BLaER1 (cell line): ENCODE measurements at regions not wholly inside any gene's neighbourhood (a gene's known extent, or its start where the extent isn't known, plus 50 kb on each side); places are given as distances from the start of the nearest gene placed in this dataset.

Experiments
- H3K27ac ChIP-seq: shearing (Covaris generic); formaldehyde crosslinking; 2 replicates; pipeline ENCODE4 v1.8.1; 2022
- H3K27me3 ChIP-seq: shearing (Covaris generic); formaldehyde crosslinking; 2 replicates; pipeline ENCODE4 v1.8.1; 2022
- H3K36me3 ChIP-seq: shearing (Covaris generic); formaldehyde crosslinking; 2 replicates; pipeline ENCODE4 v1.8.1; 2022
- H3K4me1 ChIP-seq: shearing (Covaris generic); formaldehyde crosslinking; 2 replicates; pipeline ENCODE4 v1.8.1; 2022
- H3K4me2 ChIP-seq: shearing (Covaris generic); formaldehyde crosslinking; 2 replicates; pipeline ENCODE4 v1.8.1; 2022
- H3K4me3 ChIP-seq: shearing (Covaris generic); formaldehyde crosslinking; 2 replicates; pipeline ENCODE4 v1.8.1; 2022
- H3K9ac ChIP-seq: shearing (Covaris generic); formaldehyde crosslinking; 2 replicates; pipeline ENCODE4 v1.8.1; 2022
- H3K9me3 ChIP-seq: shearing (Covaris generic); formaldehyde crosslinking; 2 replicates; pipeline ENCODE4 v1.8.1; 2022
- H4K20me1 ChIP-seq: shearing (Covaris generic); formaldehyde crosslinking; 2 replicates; pipeline ENCODE4 v1.8.1; 2022
- Cebpa-rat ChIP-seq: shearing (Covaris generic); IDR thresholded peaks from 2 replicates; pipeline ENCODE4 v1.8.1; 2022

GRCh38 chr22:27615408-27615807 lies 186.1 kb downstream of the MN1 start:
- Histone ChIP-seq H3K4me3 (0 out of 2 replicates have a peak overlapping the region, but pooled peaks have one; percentile 18), H3K9me3 (no peaks in the 10 kb centered on the region), H3K4me2 (peak overlapping the region; percentile 75), H3K4me1 (peaks cover 75% of the 10 kb centered on the region), H3K27me3 (no peaks in the 10 kb centered on the region), H3K9ac (peak overlapping the region; percentile 47; the same call in 1 of the 2 replicates), H4K20me1 (no peaks in the 10 kb centered on the region), H3K27ac (peak overlapping the region; percentile 95), H3K36me3 (no peaks in the 10 kb centered on the region)
- TF ChIP-seq Cebpa-rat = no peak

DNA sequence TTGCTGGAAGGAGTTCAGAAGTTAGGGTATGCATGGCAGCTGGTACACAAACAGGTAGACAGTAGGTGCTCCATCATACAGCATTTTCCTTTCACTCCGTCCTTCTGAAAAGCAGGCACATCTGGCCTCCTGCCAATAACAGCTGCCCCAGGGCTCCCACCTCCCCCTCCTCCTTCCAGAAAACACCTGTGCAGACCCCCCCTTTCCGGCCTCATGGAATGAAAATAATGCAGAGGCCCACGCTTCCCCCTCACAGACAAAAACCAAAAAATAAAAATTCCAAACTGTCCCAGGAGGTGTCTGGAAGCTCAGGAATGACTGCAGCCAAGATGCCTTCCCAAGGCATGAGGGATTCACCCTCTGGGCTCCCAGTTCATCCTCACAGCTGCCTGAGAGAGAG lies 185.5 kb downstream of the MN1 start:
- no peak overlapping the region for H3K4me3 ChIP-seq
- no peaks in the 10 kb centered on the region for H3K36me3 ChIP-seq
- H3K27ac ChIP-seq = peak overlapping the region; percentile 95
- no peaks in the 10 kb centered on the region for H3K27me3 ChIP-seq
- no peak for TF ChIP-seq Cebpa-rat
- peak overlapping the region; percentile 47; the same call in 1 of the 2 replicates for H3K9ac ChIP-seq
- H3K4me1 ChIP-seq = peaks cover 73% of the 10 kb centered on the region
- H3K9me3 ChIP-seq = no peaks in the 10 kb centered on the region
- H3K4me2 ChIP-seq = peak overlapping the region; percentile 75
- H4K20me1 ChIP-seq = no peaks in the 10 kb centered on the region

DNA sequence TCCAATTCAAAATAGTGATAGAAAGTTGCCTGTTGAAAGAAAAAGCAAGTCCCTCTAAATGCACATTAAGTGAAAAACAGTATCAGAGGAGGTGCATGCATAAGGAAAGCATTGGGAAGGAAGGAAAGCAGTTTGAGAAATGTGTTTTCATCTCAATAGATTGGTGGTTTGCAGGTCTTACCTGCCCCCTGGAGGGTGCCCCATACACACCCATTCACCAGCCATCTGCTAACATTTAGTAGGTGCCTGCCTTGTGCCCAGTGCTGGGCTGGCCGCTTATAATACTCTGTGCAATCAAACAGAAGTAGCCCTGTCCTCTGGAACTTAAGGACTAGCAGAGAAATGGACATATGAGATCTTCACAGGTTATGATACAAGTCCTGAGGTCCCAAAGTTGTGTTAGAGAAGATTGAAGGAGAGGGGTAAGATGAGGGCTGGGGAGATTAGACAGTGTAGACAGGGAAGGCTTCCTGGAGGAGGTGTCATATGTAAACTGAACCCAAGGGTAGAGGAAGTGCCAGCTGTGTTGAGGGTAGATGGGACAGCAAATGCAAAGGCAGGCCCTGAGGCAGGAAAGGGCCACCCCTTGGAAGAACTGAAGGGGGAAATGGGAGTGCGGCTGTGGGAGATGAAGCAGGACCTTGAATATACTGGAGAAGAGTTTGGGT lies 184.2 kb downstream of the MN1 start:
- Histone ChIP-seq H3K36me3 (no peaks in the 10 kb centered on the region), H3K27ac (peak overlapping the region; percentile 95; the same call in 1 of the 2 replicates), H3K27me3 (no peaks in the 10 kb centered on the region), H4K20me1 (no peaks in the 10 kb centered on the region), H3K9me3 (no peaks in the 10 kb centered on the region), H3K4me3 (no peak overlapping the region), H3K4me1 (peaks cover 59% of the 10 kb centered on the region), H3K9ac (no peak overlapping the region), H3K4me2 (peak overlapping the region; percentile 75)
- no peak for TF ChIP-seq Cebpa-rat

- H3K4me1 ChIP-seq = peaks cover 27% of the 10 kb centered on the region
- no peaks in the 10 kb centered on the region for H4K20me1 ChIP-seq
- no peaks in the 10 kb centered on the region for H3K27me3 ChIP-seq
- H3K27ac ChIP-seq = no peak overlapping the region
- no peaks in the 10 kb centered on the region for H3K9me3 ChIP-seq
- no peak overlapping the region for H3K4me3 ChIP-seq
- H3K36me3 ChIP-seq = no peaks in the 10 kb centered on the region
- TF ChIP-seq Cebpa-rat = no peak
- no peak overlapping the region for H3K4me2 ChIP-seq
- no peak overlapping the region for H3K9ac ChIP-seq
Measured at GRCh38 chr22:27620367-27621154, 181.0 kb downstream of the MN1 start.

DNA sequence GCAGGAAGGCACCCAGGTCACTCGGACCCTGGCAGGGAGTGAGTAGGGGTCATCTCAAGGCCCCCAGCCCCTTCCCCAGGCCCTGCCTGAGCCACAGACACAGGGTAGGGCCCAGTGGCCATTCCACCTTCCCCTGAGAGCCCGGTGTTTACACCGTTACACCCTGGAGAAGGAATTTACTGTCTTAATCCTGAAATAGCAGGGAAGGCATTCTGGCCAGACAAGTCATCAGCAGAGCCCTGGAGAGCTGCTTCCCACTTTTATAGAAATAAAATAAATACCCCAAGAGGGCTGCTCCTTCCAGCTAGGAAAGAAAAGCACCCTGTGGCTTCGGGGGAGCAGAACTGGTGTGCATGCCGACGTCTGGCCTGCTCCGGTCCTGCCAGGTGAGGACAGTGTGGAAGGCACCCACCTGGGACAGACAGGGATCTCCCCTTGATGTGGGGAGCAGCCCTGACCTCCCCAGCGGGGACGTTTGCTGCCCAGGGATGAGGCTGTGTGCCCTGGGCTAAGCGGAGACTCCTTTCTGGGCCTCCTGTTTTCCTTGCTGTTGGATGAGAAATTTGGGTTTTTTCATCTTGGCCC lies 180.0 kb downstream of the MN1 start:
- no peak overlapping the region for H3K9ac ChIP-seq
- no peak overlapping the region for H3K4me2 ChIP-seq
- no peak overlapping the region for H3K4me3 ChIP-seq
- no peaks in the 10 kb centered on the region for H3K27me3 ChIP-seq
- H3K9me3 ChIP-seq = no peaks in the 10 kb centered on the region
- H3K27ac ChIP-seq = peak overlapping the region; percentile 38; the same call in 1 of the 2 replicates
- H4K20me1 ChIP-seq = no peaks in the 10 kb centered on the region
- H3K36me3 ChIP-seq = no peaks in the 10 kb centered on the region
- TF ChIP-seq Cebpa-rat = no peak
- peaks cover 17% of the 10 kb centered on the region for H3K4me1 ChIP-seq

- Histone ChIP-seq H3K27ac (no peak overlapping the region), H3K4me3 (no peak overlapping the region)
- TF ChIP-seq Cebpa-rat = no peak
Measured at GRCh38 chr22:27624042-27624441, 177.5 kb downstream of the MN1 start.

DNA sequence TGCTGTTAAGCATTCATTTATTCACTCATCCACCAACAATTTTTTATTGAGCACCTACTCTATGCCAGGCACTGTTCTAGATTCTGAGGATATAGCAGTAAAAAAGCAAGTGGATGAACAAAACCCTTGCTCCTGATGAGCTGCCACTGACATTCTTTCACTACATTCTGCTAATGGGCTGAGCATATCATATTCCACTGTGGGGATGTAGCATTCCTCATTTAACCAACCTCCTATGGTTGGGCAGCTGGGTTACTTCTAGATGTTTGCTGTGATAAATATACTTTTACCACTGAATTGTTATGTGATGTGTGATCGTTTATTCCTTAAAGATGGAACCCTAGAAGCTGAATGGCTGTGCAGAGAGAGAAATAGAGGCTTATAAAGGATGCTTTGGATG lies 176.9 kb downstream of the MN1 start:
- peaks cover 11% of the 10 kb centered on the region for H3K4me1 ChIP-seq
- TF ChIP-seq Cebpa-rat = no peak
- H3K36me3 ChIP-seq = no peaks in the 10 kb centered on the region
- H3K9ac ChIP-seq = no peak overlapping the region
- H3K9me3 ChIP-seq = no peaks in the 10 kb centered on the region
- H3K4me2 ChIP-seq = no peak overlapping the region
- H3K4me3 ChIP-seq = no peak overlapping the region
- H4K20me1 ChIP-seq = no peaks in the 10 kb centered on the region
- no peak overlapping the region for H3K27ac ChIP-seq
- no peaks in the 10 kb centered on the region for H3K27me3 ChIP-seq

More at GRCh38 chr22:27624042-27624441, 177.5 kb downstream of the MN1 start:
- Histone ChIP-seq H3K27me3 (no peaks in the 10 kb centered on the region), H4K20me1 (no peaks in the 10 kb centered on the region), H3K4me2 (no peak overlapping the region), H3K9me3 (no peaks in the 10 kb centered on the region), H3K36me3 (no peaks in the 10 kb centered on the region), H3K4me1 (peaks cover 11% of the 10 kb centered on the region), H3K9ac (no peak overlapping the region)

DNA sequence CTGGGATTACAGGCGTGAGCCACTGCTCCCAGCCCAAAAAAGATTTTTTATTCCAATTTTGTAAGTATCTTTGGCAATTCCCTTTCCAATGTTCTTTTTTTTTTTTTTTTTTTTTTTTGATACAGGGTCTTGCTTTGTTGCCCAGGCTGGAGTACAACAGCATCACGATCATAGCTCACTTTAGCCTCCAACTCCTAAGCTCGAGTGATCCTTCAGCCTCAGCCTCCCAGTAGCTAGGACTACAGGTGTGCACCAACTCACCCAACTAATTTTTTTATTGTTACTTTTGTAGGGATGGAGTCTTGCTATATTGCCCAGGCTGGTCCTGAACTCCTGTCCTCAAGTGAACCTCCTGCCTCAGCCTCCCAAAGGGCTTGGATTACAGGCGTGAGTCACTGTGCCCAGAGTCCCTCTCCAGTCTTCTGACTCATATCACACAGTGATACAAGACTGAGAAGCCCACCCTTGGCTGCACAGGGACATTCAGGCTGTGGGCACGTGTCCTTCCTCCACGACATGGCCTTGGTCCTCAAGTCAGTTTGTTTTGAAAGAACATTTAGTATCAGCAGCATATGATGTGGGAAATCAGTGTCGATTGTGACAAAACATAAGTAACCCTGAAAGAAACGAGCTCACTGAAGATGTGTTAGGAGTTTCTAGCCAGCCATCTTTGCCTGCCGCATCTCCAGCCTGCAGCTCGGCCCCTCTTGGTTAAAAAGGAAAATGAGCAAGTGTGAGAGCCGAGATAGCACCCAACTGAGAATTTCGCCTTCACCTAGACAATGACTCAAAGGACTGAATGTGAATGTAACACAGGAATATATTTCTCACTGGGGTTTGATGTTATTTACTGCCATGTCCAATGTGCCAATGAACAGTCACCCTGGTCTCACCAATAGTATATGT lies 175.5 kb downstream of the MN1 start:
- Histone ChIP-seq H3K4me2 (no peak overlapping the region), H3K4me3 (no peak overlapping the region), H3K4me1 (peaks cover 21% of the 10 kb centered on the region), H3K36me3 (no peaks in the 10 kb centered on the region), H4K20me1 (no peaks in the 10 kb centered on the region), H3K27ac (no peak overlapping the region), H3K27me3 (no peaks in the 10 kb centered on the region), H3K9me3 (no peaks in the 10 kb centered on the region), H3K9ac (no peak overlapping the region)
- no peak for TF ChIP-seq Cebpa-rat
